Mucosa of descending colon (tissue), 3 donors: ENCODE measurements at regions not wholly inside any gene's neighbourhood (a gene's known extent, or its start where the extent isn't known, plus 50 kb on each side); places are given as distances from the start of the nearest gene placed in this dataset.
"Not testable (repeated sequence)": the region's sequence is repeated elsewhere in the genome, so short reads cannot be mapped to it uniquely, and the experiment has no call there.

Experiments used
- ATAC-seq: fragments of 200-7000 bp; cut with Tn5 transposase; one replicate; pipeline ENCODE4 v1.9.1; 2020; ENCODE audit warnings: mild to moderate bottlenecking, moderate library complexity
- DNase-seq, 3 donors: peaks; one replicate each; pipeline ENCODE4 v3.0.0-alpha.2; 2020
- H3K36me3 ChIP-seq: fragments of 200-600 bp; one replicate; pipeline ENCODE4 v1.8.0; 2021; ENCODE audit warnings: low read depth, mild to moderate bottlenecking
- H3K4me1 ChIP-seq: fragments of 200-600 bp; one replicate; pipeline ENCODE4 v1.8.0; 2021; ENCODE audit warnings: low read depth, mild to moderate bottlenecking
- H3K4me3 ChIP-seq: fragments of 200-600 bp; one replicate; pipeline ENCODE4 v1.8.0; 2021; ENCODE audit warnings: mild to moderate bottlenecking
- H3K9me3 ChIP-seq: fragments of 200-600 bp; one replicate; pipeline ENCODE4 v1.8.0; 2021; ENCODE audit warnings: mild to moderate bottlenecking
- CTCF ChIP-seq: fragments of 200-600 bp; IDR thresholded peaks from one replicate; pipeline ENCODE4 v1.8.0; 2022; ENCODE audit warnings: antibody characterized with exemption, mild to moderate bottlenecking
- intact Hi-C, 2 donors: fragments of 100-400 bp; cut with DNase I in 1 of 2; cut with micrococcal nuclease in 1 of 2; formaldehyde crosslinking; loops; one replicate each; pipeline versions ENCODE4 v1.11.0 to v1.11.1; 2022; cut with DNase I, micrococcal nuclease
- donor health status: DM: no; HTN: no; CAD: no; lungs with moderate emphysema.
- donor health status: DM: no; HTN: no; CAD: no.
- donor health status: DM: no; HTN: yes; CAD: no.

GRCh38 chr16:22436823-22437652 lies 62.6 kb upstream of the CDR2 start:
- DNase-seq (peak; percentile 78 to 88 (median 87)), ATAC-seq (peak; percentile 91)
- H3K4me1 ChIP-seq, H3K36me3 ChIP-seq, intact Hi-C loops, H3K9me3 ChIP-seq: not testable (repeated sequence)
- peak overlapping the region; percentile 56 for H3K4me3 ChIP-seq

GRCh38 chr16:22436326-22436822 lies 62.0 kb upstream of the CDR2 start:
- intact Hi-C loops, DNase-seq, H3K4me3 ChIP-seq, H3K9me3 ChIP-seq, H3K36me3 ChIP-seq, H3K4me1 ChIP-seq: not testable (repeated sequence)
- peak; percentile 74 for ATAC-seq

- H3K9me3 ChIP-seq, DNase-seq, H3K4me1 ChIP-seq, H3K4me3 ChIP-seq, H3K36me3 ChIP-seq, intact Hi-C loops: not testable (repeated sequence)
- ATAC-seq = peak; percentile 38
Measured at GRCh38 chr16:22431314-22431713, 56.9 kb upstream of the CDR2 start.

GRCh38 chr16:22428654-22429053 lies 54.2 kb upstream of the CDR2 start:
- peaks cover 3% of the 10 kb centered on the region for H3K36me3 ChIP-seq

GRCh38 chr16:22427556-22427955 lies 53.1 kb upstream of the CDR2 start:
- no peak for DNase-seq
- Histone ChIP-seq H3K36me3 (peaks cover 3% of the 10 kb centered on the region), H3K4me3 (no peak overlapping the region), H3K4me1 (no peaks in the 10 kb centered on the region), H3K9me3 (no peaks in the 10 kb centered on the region)
- no peak for ATAC-seq
- TF ChIP-seq CTCF = no peak
- intact Hi-C loops = no loop called here

More at GRCh38 chr16:22428654-22429053, 54.2 kb upstream of the CDR2 start:
- ATAC-seq = no peak
- Histone ChIP-seq H3K4me3 (no peak overlapping the region), H3K4me1 (no peaks in the 10 kb centered on the region), H3K9me3 (no peaks in the 10 kb centered on the region)
- TF ChIP-seq CTCF = no peak
- intact Hi-C loops = no loop called here
- DNase-seq = no peak

GRCh38 chr16:22425847-22426246 lies 51.4 kb upstream of the CDR2 start:
- H3K4me1 ChIP-seq = no peaks in the 10 kb centered on the region
- TF ChIP-seq CTCF = no peak
- H3K36me3 ChIP-seq = peaks cover 3% of the 10 kb centered on the region
- ATAC-seq (no peak), DNase-seq (no peak)
- intact Hi-C loops = no loop called here
- no peaks in the 10 kb centered on the region for H3K9me3 ChIP-seq
- no peak overlapping the region for H3K4me3 ChIP-seq

- DNase-seq = peak in 1 of 3 donors; percentile 40
- intact Hi-C loops = no loop called here
Measured at GRCh38 chr16:22425036-22425801, 50.8 kb upstream of the CDR2 start.

More at GRCh38 chr16:22425036-22425801, 50.8 kb upstream of the CDR2 start:
- peaks cover 3% of the 10 kb centered on the region for H3K36me3 ChIP-seq
- H3K4me3 ChIP-seq = no peak overlapping the region
- ATAC-seq = peak; percentile 19
- TF ChIP-seq CTCF = no peak
- no peaks in the 10 kb centered on the region for H3K9me3 ChIP-seq
- no peaks in the 10 kb centered on the region for H3K4me1 ChIP-seq
